22Rv1 (cell line): ENCODE measurements at regions not wholly inside any gene's neighbourhood (a gene's known extent, or its start where the extent isn't known, plus 50 kb on each side); places are given as distances from the start of the nearest gene placed in this dataset.

Source experiments
- CTCF ChIP-seq: fragments of 450-650 bp; IDR thresholded peaks from 2 replicates; pipeline ENCODE4 v1.5.1; 2017; ENCODE audit warnings: mild to moderate bottlenecking
- ZFX ChIP-seq: fragments of 450-650 bp; IDR thresholded peaks from 2 replicates; pipeline ENCODE4 v1.6.1; 2017; ENCODE audit warnings: antibody characterized with exemption, borderline replicate concordance

GRCh38 chr13:44802491-44802890, 186.8 kb downstream of the NUFIP1 start:
- TF ChIP-seq CTCF (no peak), ZFX (no peak)
